PC-9 (cell line): ENCODE measurements at regions not wholly inside any gene's neighbourhood (a gene's known extent, or its start where the extent isn't known, plus 50 kb on each side); places are given as distances from the start of the nearest gene placed in this dataset.

ENCODE experiments used
- BruUV-seq: library from RNA; stranded (reverse); fragments of 400-500 nt; replicated peaks from 2 replicates; lab custom pipeline; 2021; lab: Mats Ljungman, UMichigan
- CTCF ChIA-PET: fragments of 300-600 bp; sonication (Branson Sonifier 250); formaldehyde crosslinking; loops from one replicate; lab custom pipeline; 2022; ENCODE audit warnings: antibody characterized with exemption; lab: Charles Lee
- POLR2A ChIA-PET: fragments of 300-600 bp; sonication (Branson Sonifier 250); formaldehyde crosslinking; loops from one replicate; lab custom pipeline; 2022; ENCODE audit warnings: antibody characterized with exemption; ENCODE audit not compliant: unreplicated experiment; lab: Charles Lee
- DNase-seq, 2 experiments: peaks; one replicate each; pipeline versions ENCODE4 v3.0.0 to v3.0.0-alpha.2; 2015 to 2022; ENCODE audit warnings: mixed read lengths in 1 of 2
- H2AFZ ChIP-seq: fragments of 200-600 bp; sonication (generic); 2 replicates; pipeline ENCODE4 v1.8.1; 2017; ENCODE audit warnings: antibody characterized with exemption
- H3F3A ChIP-seq: fragments of 200-600 bp; sonication (generic); 2 replicates; pipeline ENCODE4 v1.8.1; 2017; ENCODE audit warnings: antibody characterized with exemption, mild to moderate bottlenecking, low read depth; ENCODE audit not compliant: insufficient read depth
- H3K27ac ChIP-seq: fragments of 200-600 bp; sonication (generic); 2 replicates; pipeline ENCODE4 v1.6.1; 2016; ENCODE audit warnings: mixed run types
- H3K27me3 ChIP-seq: fragments of 200-600 bp; sonication (generic); 2 replicates; pipeline ENCODE4 v1.6.1; 2016; ENCODE audit warnings: low read depth, mixed run types; ENCODE audit not compliant: insufficient read depth
- H3K36me3 ChIP-seq: fragments of 200-600 bp; sonication (generic); 2 replicates; pipeline ENCODE4 v1.6.1; 2016; ENCODE audit warnings: low read depth, mixed run types
- H3K4me1 ChIP-seq: fragments of 200-600 bp; sonication (generic); replicated peaks from 2 replicates; pipeline ENCODE4 v1.6.1; 2016; ENCODE audit warnings: mixed run types; ENCODE audit not compliant: insufficient read depth
- H3K4me2 ChIP-seq: fragments of 200-600 bp; sonication (generic); 2 replicates; pipeline ENCODE4 v1.6.1; 2017; ENCODE audit warnings: mixed run types
- H3K4me3 ChIP-seq: fragments of 200-600 bp; sonication (generic); 2 replicates; pipeline ENCODE4 v1.6.1; 2016; ENCODE audit warnings: mixed run types
- H3K79me2 ChIP-seq: fragments of 200-600 bp; sonication (generic); 2 replicates; pipeline ENCODE4 v1.6.1; 2017; ENCODE audit warnings: low read depth, mixed run types
- H3K9me2 ChIP-seq: fragments of 200-600 bp; sonication (generic); 2 replicates; pipeline ENCODE4 v1.8.1; 2017; ENCODE audit warnings: mild to moderate bottlenecking; ENCODE audit not compliant: insufficient read depth
- H3K9me3 ChIP-seq: fragments of 200-600 bp; sonication (generic); 2 replicates; pipeline ENCODE4 v1.8.1; 2016; ENCODE audit warnings: low read depth; ENCODE audit not compliant: insufficient read depth
- H4K20me1 ChIP-seq: fragments of 200-600 bp; sonication (generic); 2 replicates; pipeline ENCODE4 v1.8.1; 2017; ENCODE audit not compliant: insufficient read depth
- EZH2 ChIP-seq: fragments of 200-600 bp; sonication (generic); IDR thresholded peaks from 2 replicates; pipeline ENCODE4 v1.8.0; 2017; ENCODE audit warnings: antibody characterized with exemption, low read depth
- intact Hi-C: fragments of 100-400 bp; cut with micrococcal nuclease; formaldehyde crosslinking; loops from one replicate; pipeline ENCODE4 v1.10.0; 2022; ENCODE audit not compliant: unreplicated experiment
- TF ChIP-seq, protein P1 (sequence below): fragments of 200-600 bp; sonication (generic); conservative IDR thresholded peaks from 2 replicates; pipeline ENCODE4 v1.6.1; 2017; ENCODE audit warnings: mixed run types, antibody characterized with exemption, mild to moderate bottlenecking, moderate library complexity

- no TSS peak for BruUV-seq
- Histone ChIP-seq H3K27me3 (peaks cover 8% of the 10 kb centered on the region; the same call in 1 of the 2 replicates), H2AFZ (no peak overlapping the region), H3K36me3 (no peaks in the 10 kb centered on the region), H3K4me3 (no peak overlapping the region), H4K20me1 (no peaks in the 10 kb centered on the region), H3K4me1 (no peaks in the 10 kb centered on the region), H3F3A (no peaks in the 10 kb centered on the region), H3K79me2 (no peaks in the 10 kb centered on the region), H3K9me3 (no peaks in the 10 kb centered on the region), H3K27ac (no peak overlapping the region), H3K9me2 (no peaks in the 10 kb centered on the region), H3K4me2 (no peak overlapping the region)
- TF ChIP-seq, protein P1, sequence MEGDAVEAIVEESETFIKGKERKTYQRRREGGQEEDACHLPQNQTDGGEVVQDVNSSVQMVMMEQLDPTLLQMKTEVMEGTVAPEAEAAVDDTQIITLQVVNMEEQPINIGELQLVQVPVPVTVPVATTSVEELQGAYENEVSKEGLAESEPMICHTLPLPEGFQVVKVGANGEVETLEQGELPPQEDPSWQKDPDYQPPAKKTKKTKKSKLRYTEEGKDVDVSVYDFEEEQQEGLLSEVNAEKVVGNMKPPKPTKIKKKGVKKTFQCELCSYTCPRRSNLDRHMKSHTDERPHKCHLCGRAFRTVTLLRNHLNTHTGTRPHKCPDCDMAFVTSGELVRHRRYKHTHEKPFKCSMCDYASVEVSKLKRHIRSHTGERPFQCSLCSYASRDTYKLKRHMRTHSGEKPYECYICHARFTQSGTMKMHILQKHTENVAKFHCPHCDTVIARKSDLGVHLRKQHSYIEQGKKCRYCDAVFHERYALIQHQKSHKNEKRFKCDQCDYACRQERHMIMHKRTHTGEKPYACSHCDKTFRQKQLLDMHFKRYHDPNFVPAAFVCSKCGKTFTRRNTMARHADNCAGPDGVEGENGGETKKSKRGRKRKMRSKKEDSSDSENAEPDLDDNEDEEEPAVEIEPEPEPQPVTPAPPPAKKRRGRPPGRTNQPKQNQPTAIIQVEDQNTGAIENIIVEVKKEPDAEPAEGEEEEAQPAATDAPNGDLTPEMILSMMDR = no peak
- no peak for TF ChIP-seq EZH2
- intact Hi-C loops = no loop called here
- DNase-seq = no peak
- ChIA-PET POLR2A (no interaction called here), CTCF (no interaction called here)
Measured at GRCh38 chr17:13230350-13231264, 212.8 kb upstream of the ELAC2 start.

- Histone ChIP-seq H4K20me1 (no peaks in the 10 kb centered on the region), H3K4me2 (no peak overlapping the region), H3F3A (no peaks in the 10 kb centered on the region), H3K27me3 (peaks cover 8% of the 10 kb centered on the region; the same call in 1 of the 2 replicates), H3K4me1 (no peaks in the 10 kb centered on the region), H3K36me3 (no peaks in the 10 kb centered on the region), H3K9me3 (no peaks in the 10 kb centered on the region), H3K27ac (no peak overlapping the region), H3K9me2 (no peaks in the 10 kb centered on the region), H3K4me3 (no peak overlapping the region), H2AFZ (no peak overlapping the region), H3K79me2 (no peaks in the 10 kb centered on the region)
- intact Hi-C loops = no loop called here
- POLR2A ChIA-PET = no interaction called here
- no peak for TF ChIP-seq EZH2
- TF ChIP-seq, protein P1 = no peak
- no peak for DNase-seq
- no TSS peak for BruUV-seq
- CTCF ChIA-PET = no interaction called here
Measured at GRCh38 chr17:13228225-13228624, 210.4 kb upstream of the ELAC2 start.

DNA sequence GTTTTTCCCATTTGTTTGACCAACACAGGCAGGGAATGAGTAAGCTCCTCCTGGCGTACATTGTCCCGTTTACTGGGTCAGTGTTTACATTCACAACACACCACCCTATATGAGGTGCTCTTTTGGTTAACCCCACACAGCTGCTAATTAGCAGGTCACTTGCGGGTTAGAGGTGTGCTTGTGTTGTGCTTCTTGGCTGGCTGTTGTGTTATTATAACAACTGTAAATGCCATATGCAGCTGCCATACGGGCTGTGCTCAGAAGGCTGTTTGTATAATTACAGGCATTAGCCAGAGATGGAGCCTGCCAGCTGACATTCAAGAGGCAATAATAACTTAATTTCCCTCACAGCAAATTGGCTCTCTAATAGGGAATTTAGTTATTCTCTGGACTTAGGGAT lies 205.1 kb upstream of the ELAC2 start:
- Histone ChIP-seq H3K4me3 (no peak overlapping the region), H3K36me3 (no peaks in the 10 kb centered on the region), H3K27ac (no peak overlapping the region), H3K4me2 (no peak overlapping the region), H3K79me2 (no peaks in the 10 kb centered on the region), H2AFZ (no peak overlapping the region), H3K27me3 (no peaks in the 10 kb centered on the region), H3K4me1 (no peaks in the 10 kb centered on the region), H4K20me1 (no peaks in the 10 kb centered on the region), H3F3A (no peaks in the 10 kb centered on the region), H3K9me2 (no peaks in the 10 kb centered on the region), H3K9me3 (no peaks in the 10 kb centered on the region)
- POLR2A ChIA-PET = interaction anchor here (0.6 kb wide), 1 partner anchor 9 kb away, joined by 3 read pairs; no protein-coding TSS in a partner anchor
- CTCF ChIA-PET = no interaction called here
- no TSS peak for BruUV-seq
- intact Hi-C loops = no loop called here
- TF ChIP-seq EZH2 = no peak
- TF ChIP-seq, protein P1 = no peak
- no peak for DNase-seq
